Breast epithelium (tissue), 3 donors: ENCODE measurements at regions not wholly inside any gene's neighbourhood (a gene's known extent, or its start where the extent isn't known, plus 50 kb on each side); places are given as distances from the start of the nearest gene placed in this dataset.

Experiments
- CTCF ChIP-seq, 3 donors: fragments of 450-650 bp; IDR thresholded peaks; one replicate each; pipeline ENCODE4 v1.5.1; 2016 to 2017; ENCODE audit warnings: antibody characterized with exemption in 3 of 3, mild to moderate bottlenecking in 3 of 3, moderate library complexity in 3 of 3
- POLR2A ChIP-seq: fragments of 450-650 bp; IDR thresholded peaks from one replicate; pipeline ENCODE4 v1.6.1; 2016; ENCODE audit warnings: antibody characterized with exemption, mild to moderate bottlenecking, moderate library complexity
- POLR2AphosphoS5 ChIP-seq, 3 donors: sonication (generic); formaldehyde crosslinking; IDR thresholded peaks; one replicate each; pipeline ENCODE4 v1.6.1; 2017; ENCODE audit warnings: antibody characterized with exemption in 3 of 3

- TF ChIP-seq CTCF (IDR thresholded peaks at IDR 0.05) (no peak), POLR2AphosphoS5 (IDR thresholded peaks at IDR 0.05) (no peak), POLR2A (no peak)
These were observed 313.4 kb upstream of the ID2 start for GRCh38 chr2:8368463-8368862.
